GM21360 (cell line): ENCODE measurements at regions not wholly inside any gene's neighbourhood (a gene's known extent, or its start where the extent isn't known, plus 50 kb on each side); places are given as distances from the start of the nearest gene placed in this dataset.

Experiments used
- ATAC-seq: cut with Tn5 transposase; IDR thresholded peaks from one replicate; pipeline ENCODE4 v1.9.1; 2021; ENCODE audit warnings: mild to moderate bottlenecking, moderate library complexity; ENCODE audit not compliant: unreplicated experiment

DNA sequence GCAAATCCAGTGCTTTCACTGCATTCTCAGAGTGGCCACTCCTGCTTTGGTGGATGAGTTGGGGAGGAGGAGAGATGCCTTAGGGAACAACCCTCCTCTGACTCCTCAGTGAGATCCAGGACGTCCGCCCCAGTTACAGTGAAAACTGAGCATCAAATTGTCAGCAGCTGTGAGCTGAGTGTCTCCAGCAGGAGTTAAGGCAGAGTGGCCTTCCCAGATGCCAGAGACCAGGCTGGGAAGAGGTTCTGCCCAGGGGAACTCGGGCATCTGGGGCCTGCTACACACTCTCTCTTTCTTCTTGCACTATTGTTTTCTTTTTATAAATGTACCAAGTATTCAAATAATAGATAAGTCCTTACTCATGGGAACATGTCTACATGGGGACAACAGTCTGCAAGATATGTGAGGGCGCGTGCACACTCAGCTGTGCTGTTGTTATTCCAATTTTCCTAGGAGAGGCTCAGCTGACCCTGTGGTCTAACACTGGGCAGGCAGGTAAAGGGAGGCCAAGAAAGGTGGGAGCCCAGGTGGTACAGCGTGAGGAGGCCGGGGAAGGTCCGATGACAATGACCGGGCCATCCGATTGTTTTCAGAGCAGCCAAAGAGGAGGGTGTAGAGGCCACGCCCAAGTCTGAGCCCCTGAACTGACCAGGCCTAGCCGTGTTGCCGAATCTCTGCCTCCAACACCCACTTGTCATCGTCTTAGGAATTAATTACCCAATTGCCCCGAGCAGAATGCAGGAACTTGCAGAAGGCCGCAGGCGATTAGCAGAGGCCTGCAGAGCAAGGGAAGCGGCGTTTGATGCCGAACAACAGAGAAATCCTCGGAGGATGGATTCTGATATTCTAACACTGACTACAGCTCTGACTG lies 166.9 kb downstream of the ANAPC1 start:
- ATAC-seq = no peak
